ENCODE measurements at regions not wholly inside any gene's neighbourhood (a gene's known extent, or its start where the extent isn't known, plus 50 kb on each side); places are given as distances from the start of the nearest gene placed in this dataset.

DNA sequence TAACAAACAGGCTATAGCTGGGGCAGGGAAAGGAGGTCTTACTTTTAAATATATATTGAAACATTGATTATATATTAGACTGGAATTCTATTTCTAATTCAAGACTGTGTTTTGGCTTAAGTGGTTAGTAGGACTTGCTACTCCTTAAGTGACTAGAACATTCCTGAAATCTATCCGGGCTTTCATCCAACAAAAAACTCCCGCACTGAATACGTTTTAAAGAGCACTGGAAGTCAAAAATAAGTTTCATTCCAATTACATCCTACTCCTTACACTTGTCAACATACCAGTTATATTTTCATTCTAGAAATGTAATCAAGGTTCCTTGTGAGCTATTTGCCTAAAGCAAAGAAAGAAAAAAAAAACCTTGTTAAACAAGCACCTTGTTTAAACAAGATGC is 204.6 kb downstream of the SP3 start:
- H3K4me3 ChIP-seq (ENCODE audit: severe bottlenecking) = no peak overlapping the region
- H3K27me3 ChIP-seq (ENCODE audit: insufficient read depth, poor library complexity, severe bottlenecking) = no peaks in the 10 kb centered on the region
- no peak for DNase-seq (ENCODE audit: low spot score)
- TF ChIP-seq, protein P1, sequence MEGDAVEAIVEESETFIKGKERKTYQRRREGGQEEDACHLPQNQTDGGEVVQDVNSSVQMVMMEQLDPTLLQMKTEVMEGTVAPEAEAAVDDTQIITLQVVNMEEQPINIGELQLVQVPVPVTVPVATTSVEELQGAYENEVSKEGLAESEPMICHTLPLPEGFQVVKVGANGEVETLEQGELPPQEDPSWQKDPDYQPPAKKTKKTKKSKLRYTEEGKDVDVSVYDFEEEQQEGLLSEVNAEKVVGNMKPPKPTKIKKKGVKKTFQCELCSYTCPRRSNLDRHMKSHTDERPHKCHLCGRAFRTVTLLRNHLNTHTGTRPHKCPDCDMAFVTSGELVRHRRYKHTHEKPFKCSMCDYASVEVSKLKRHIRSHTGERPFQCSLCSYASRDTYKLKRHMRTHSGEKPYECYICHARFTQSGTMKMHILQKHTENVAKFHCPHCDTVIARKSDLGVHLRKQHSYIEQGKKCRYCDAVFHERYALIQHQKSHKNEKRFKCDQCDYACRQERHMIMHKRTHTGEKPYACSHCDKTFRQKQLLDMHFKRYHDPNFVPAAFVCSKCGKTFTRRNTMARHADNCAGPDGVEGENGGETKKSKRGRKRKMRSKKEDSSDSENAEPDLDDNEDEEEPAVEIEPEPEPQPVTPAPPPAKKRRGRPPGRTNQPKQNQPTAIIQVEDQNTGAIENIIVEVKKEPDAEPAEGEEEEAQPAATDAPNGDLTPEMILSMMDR (IDR thresholded peaks at IDR 0.05; ENCODE audit: poor library complexity, severe bottlenecking) = no peak
- no peaks in the 10 kb centered on the region for H3K4me1 ChIP-seq (ENCODE audit: insufficient read depth, poor library complexity, severe bottlenecking)
- H3K36me3 ChIP-seq (ENCODE audit: low read depth) = no peaks in the 10 kb centered on the region
- ATAC-seq (ENCODE audit: low read depth) = no peak
- no peak overlapping the region for H3K27ac ChIP-seq (ENCODE audit: poor library complexity, severe bottlenecking)
- no peaks in the 10 kb centered on the region for H3K9me3 ChIP-seq (ENCODE audit: severe bottlenecking)

DNA sequence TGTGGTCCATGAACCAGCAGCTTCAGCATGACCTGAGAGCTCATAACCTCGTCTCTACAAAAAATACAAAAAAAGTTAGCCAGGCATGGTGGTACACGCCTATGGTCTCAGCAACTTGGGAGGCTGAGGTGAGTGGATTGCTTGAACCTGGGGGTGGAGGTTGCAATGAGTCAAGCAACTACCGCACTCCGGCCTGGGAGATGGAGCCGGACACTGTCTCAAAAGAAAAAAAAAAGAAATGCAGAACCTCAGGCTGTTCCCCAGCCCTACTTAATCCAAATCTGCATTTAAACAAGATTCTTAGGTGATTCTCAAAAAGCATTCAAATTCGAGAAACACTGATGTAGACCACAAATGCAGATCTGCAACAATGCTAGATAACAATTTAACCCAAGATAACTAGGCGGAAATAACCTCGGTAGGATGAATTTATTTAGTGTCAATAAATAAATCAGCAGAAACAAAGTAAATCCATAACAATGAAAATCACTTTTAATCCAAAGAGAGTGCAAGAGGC is 203.5 kb downstream of the SP3 start:
- H3K4me3 ChIP-seq (ENCODE audit: severe bottlenecking) = no peak overlapping the region
- no peaks in the 10 kb centered on the region for H3K4me1 ChIP-seq (ENCODE audit: insufficient read depth, poor library complexity, severe bottlenecking)
- DNase-seq (ENCODE audit: low spot score) (no peak), ATAC-seq (ENCODE audit: low read depth) (no peak)
- H3K27ac ChIP-seq (ENCODE audit: poor library complexity, severe bottlenecking) = no peak overlapping the region
- no peaks in the 10 kb centered on the region for H3K36me3 ChIP-seq (ENCODE audit: low read depth)
- TF ChIP-seq, protein P1 (IDR thresholded peaks at IDR 0.05; ENCODE audit: poor library complexity, severe bottlenecking) = no peak
- H3K27me3 ChIP-seq (ENCODE audit: insufficient read depth, poor library complexity, severe bottlenecking) = no peaks in the 10 kb centered on the region
- H3K9me3 ChIP-seq (ENCODE audit: severe bottlenecking) = no peaks in the 10 kb centered on the region

DNA sequence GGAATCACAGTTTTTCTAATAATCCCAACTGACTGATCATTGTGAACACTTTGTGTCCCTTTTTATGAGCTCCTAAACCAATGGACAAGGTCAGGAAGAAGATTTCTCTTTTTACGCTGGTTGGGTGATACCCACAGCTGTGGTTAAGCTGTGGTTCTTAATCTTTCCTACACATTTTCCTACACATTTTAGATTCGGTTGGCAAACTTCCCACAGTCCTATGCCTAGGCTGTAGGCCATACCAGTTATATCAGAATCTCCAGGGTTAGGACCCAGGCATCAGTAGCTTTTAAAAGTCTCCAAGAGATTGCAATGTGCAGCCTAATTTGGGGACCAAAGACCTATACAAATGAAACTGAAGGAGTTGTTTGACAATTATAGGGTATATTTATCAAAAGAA is 203.0 kb downstream of the SP3 start:
- DNase-seq (ENCODE audit: low spot score) (no peak), ATAC-seq (ENCODE audit: low read depth) (no peak)
- Histone ChIP-seq H3K36me3 (ENCODE audit: low read depth) (no peaks in the 10 kb centered on the region), H3K27ac (ENCODE audit: poor library complexity, severe bottlenecking) (no peak overlapping the region), H3K27me3 (ENCODE audit: insufficient read depth, poor library complexity, severe bottlenecking) (no peaks in the 10 kb centered on the region), H3K4me1 (ENCODE audit: insufficient read depth, poor library complexity, severe bottlenecking) (no peaks in the 10 kb centered on the region), H3K9me3 (ENCODE audit: severe bottlenecking) (no peaks in the 10 kb centered on the region), H3K4me3 (ENCODE audit: severe bottlenecking) (no peak overlapping the region)
- TF ChIP-seq, protein P1 (IDR thresholded peaks at IDR 0.05; ENCODE audit: poor library complexity, severe bottlenecking) = no peak

DNA sequence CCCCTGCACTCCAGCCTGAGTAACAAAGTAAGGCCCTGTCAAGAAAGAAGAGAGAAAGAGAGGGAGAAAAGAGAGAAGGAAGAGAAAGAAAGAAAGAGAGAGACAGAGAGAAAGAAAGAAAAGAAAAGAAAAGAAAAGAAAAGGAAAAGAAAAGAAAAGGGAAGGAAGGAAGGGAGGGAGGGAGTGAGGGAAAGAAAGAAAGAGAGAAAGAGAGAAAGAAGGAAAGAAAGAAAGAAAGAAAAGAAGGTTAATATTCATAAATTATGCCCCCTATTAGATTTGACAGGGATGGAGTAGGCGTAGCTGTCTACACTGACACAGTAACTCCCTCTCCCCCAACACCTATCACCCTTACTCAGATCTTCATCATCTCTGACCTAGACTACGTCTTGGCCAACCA is 202.3 kb downstream of the SP3 start:
- ATAC-seq (ENCODE audit: low read depth) = no peak

DNA sequence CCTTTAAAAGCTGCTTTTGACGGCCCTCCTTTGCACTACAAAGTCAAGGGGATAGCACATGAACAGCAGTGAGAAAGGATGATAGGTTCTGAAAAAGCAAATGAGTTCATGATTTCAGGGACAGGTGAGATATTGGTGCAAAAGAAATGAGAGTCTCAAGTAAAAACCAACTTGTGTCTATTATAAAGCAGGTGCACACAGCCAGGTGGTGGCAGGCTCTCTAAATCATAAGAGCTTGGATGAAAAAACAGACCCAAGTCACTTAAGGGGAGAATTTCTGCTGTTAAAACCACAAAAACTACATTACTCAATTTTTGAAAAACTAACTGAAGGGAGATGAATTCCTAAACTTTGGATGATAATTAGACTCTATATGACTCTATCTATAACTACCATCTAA is 201.5 kb downstream of the SP3 start:
- Histone ChIP-seq H3K9me3 (ENCODE audit: severe bottlenecking) (no peaks in the 10 kb centered on the region), H3K4me3 (ENCODE audit: severe bottlenecking) (no peak overlapping the region), H3K27me3 (ENCODE audit: insufficient read depth, poor library complexity, severe bottlenecking) (no peaks in the 10 kb centered on the region), H3K27ac (ENCODE audit: poor library complexity, severe bottlenecking) (no peak overlapping the region), H3K36me3 (ENCODE audit: low read depth) (no peaks in the 10 kb centered on the region), H3K4me1 (ENCODE audit: insufficient read depth, poor library complexity, severe bottlenecking) (no peaks in the 10 kb centered on the region)
- TF ChIP-seq, protein P1 (IDR thresholded peaks at IDR 0.05; ENCODE audit: poor library complexity, severe bottlenecking) = no peak
- no peak for ATAC-seq (ENCODE audit: low read depth)
- DNase-seq (ENCODE audit: low spot score) = no peak

More for the DNA sequence above, 202.3 kb downstream of the SP3 start:
- H3K36me3 ChIP-seq (ENCODE audit: low read depth) = no peaks in the 10 kb centered on the region
- no peak for DNase-seq (ENCODE audit: low spot score)
- H3K4me3 ChIP-seq (ENCODE audit: severe bottlenecking) = no peak overlapping the region
- TF ChIP-seq, protein P1 (IDR thresholded peaks at IDR 0.05; ENCODE audit: poor library complexity, severe bottlenecking) = no peak
- H3K4me1 ChIP-seq (ENCODE audit: insufficient read depth, poor library complexity, severe bottlenecking) = no peaks in the 10 kb centered on the region
- H3K27me3 ChIP-seq (ENCODE audit: insufficient read depth, poor library complexity, severe bottlenecking) = no peaks in the 10 kb centered on the region
- H3K27ac ChIP-seq (ENCODE audit: poor library complexity, severe bottlenecking) = no peak overlapping the region
- no peaks in the 10 kb centered on the region for H3K9me3 ChIP-seq (ENCODE audit: severe bottlenecking)
